SU-DHL-6 (cell line): ENCODE measurements at regions not wholly inside any gene's neighbourhood (a gene's known extent, or its start where the extent isn't known, plus 50 kb on each side); places are given as distances from the start of the nearest gene placed in this dataset.

Experiments
- H2AFZ ChIP-seq: fragments of 200-600 bp; sonication (generic); 2 replicates; pipeline ENCODE4 v1.6.1; 2014; ENCODE audit warnings: low read depth, mild to moderate bottlenecking, moderate library complexity, mixed read lengths, antibody characterized with exemption, low read length; ENCODE audit not compliant: severe bottlenecking
- H3F3A ChIP-seq: fragments of 200-600 bp; shearing (Covaris generic); 2 replicates; pipeline ENCODE4 v1.6.0; 2016; ENCODE audit warnings: antibody characterized with exemption, mild to moderate bottlenecking; ENCODE audit not compliant: insufficient read depth
- H3K27ac ChIP-seq: fragments of 200-600 bp; sonication (generic); 2 replicates; pipeline ENCODE4 v1.5.1; 2016; ENCODE audit warnings: low read depth, mild to moderate bottlenecking, low read length, moderate library complexity, mixed read lengths
- H3K27me3 ChIP-seq: fragments of 200-600 bp; sonication (generic), shearing (Covaris generic); 2 replicates; pipeline ENCODE4 v1.6.0; 2014; ENCODE audit warnings: mild to moderate bottlenecking, low read length
- H3K36me3 ChIP-seq: fragments of 200-600 bp; sonication (generic); 2 replicates; pipeline ENCODE4 v1.6.1; 2014; ENCODE audit warnings: mild to moderate bottlenecking, low read length, mixed read lengths
- H3K4me2 ChIP-seq: fragments of 300-600, 200-600 bp; shearing (Covaris generic), sonication (generic); 2 replicates; pipeline ENCODE4 v1.6.0; 2014; ENCODE audit warnings: low read length, low read depth, mild to moderate bottlenecking; ENCODE audit not compliant: poor library complexity, severe bottlenecking
- H3K4me3 ChIP-seq: fragments of 200-600 bp; sonication (generic); 2 replicates; pipeline ENCODE4 v1.5.1; 2014; ENCODE audit warnings: antibody characterized with exemption, low read length, mild to moderate bottlenecking, mixed read lengths; ENCODE audit not compliant: insufficient read depth, poor library complexity, severe bottlenecking
- H3K79me2 ChIP-seq: fragments of 200-600 bp; sonication (generic); 2 replicates; pipeline ENCODE4 v1.6.1; 2014; ENCODE audit warnings: mild to moderate bottlenecking, low read length, moderate library complexity; ENCODE audit not compliant: insufficient read depth
- H3K9ac ChIP-seq: fragments of 200-600 bp; sonication (generic); 2 replicates; pipeline ENCODE4 v1.7.0; 2014; ENCODE audit warnings: mild to moderate bottlenecking, low read length
- H3K9me2 ChIP-seq: fragments of 200-600 bp; sonication (generic); replicated peaks from 2 replicates; pipeline ENCODE4 v1.6.1; 2014; ENCODE audit warnings: low read length; ENCODE audit not compliant: insufficient read depth
- H3K9me3 ChIP-seq: fragments of 200-600 bp; sonication (generic); 2 replicates; pipeline ENCODE4 v1.6.1; 2014; ENCODE audit warnings: low read length, mixed read lengths; ENCODE audit not compliant: insufficient read depth
- H4K20me1 ChIP-seq: fragments of 200-600 bp; sonication (generic); 2 replicates; pipeline ENCODE4 v1.6.1; 2014; ENCODE audit warnings: low read depth, mild to moderate bottlenecking, antibody characterized with exemption, low read length, moderate library complexity, mixed read lengths
- CTCF ChIP-seq: fragments of 200-600 bp; sonication (generic); IDR thresholded peaks from one replicate; pipeline ENCODE4 v1.5.1; 2017; ENCODE audit warnings: antibody characterized with exemption, mild to moderate bottlenecking, low read length, moderate library complexity; ENCODE audit not compliant: insufficient read depth, poor library complexity, severe bottlenecking
- EZH2phosphoT487 ChIP-seq: fragments of 200-600 bp; sonication (generic), shearing (Covaris generic); conservative IDR thresholded peaks from 2 replicates; pipeline ENCODE4 v1.6.1; 2018; ENCODE audit warnings: mild to moderate bottlenecking, antibody characterized with exemption, low read length, moderate library complexity, mixed read lengths

- H3F3A ChIP-seq, result no peaks in the 10 kb centered on the region
- H3K79me2 ChIP-seq, result no peaks in the 10 kb centered on the region
Observed at GRCh38 chr7:25809441-25809840, 342.6 kb upstream of the NFE2L3 start.

GRCh38 chr7:25812086-25812850 lies 339.7 kb upstream of the NFE2L3 start:
- H3K9me2 ChIP-seq, result no peaks in the 10 kb centered on the region
- H3K79me2 ChIP-seq, result no peaks in the 10 kb centered on the region
- H3K9ac ChIP-seq, result no peak overlapping the region
- no peak overlapping the region for H3K4me2 ChIP-seq
- no peaks in the 10 kb centered on the region for H4K20me1 ChIP-seq
- H3F3A ChIP-seq, result no peaks in the 10 kb centered on the region
- no peak for TF ChIP-seq EZH2phosphoT487
- TF ChIP-seq CTCF, result no peak
- H3K36me3 ChIP-seq, result no peaks in the 10 kb centered on the region
- H3K27me3 ChIP-seq, result no peaks in the 10 kb centered on the region
- no peak overlapping the region for H3K4me3 ChIP-seq
- no peaks in the 10 kb centered on the region for H3K9me3 ChIP-seq
- no peak overlapping the region for H3K27ac ChIP-seq
- H2AFZ ChIP-seq, result no peak overlapping the region

More at GRCh38 chr7:25809441-25809840, 342.6 kb upstream of the NFE2L3 start:
- no peak overlapping the region for H3K27ac ChIP-seq
- no peaks in the 10 kb centered on the region for H3K9me2 ChIP-seq
- no peak overlapping the region for H2AFZ ChIP-seq
- no peak overlapping the region for H3K9ac ChIP-seq
- no peak overlapping the region for H3K4me3 ChIP-seq
- TF ChIP-seq CTCF, result no peak
- TF ChIP-seq EZH2phosphoT487, result no peak
- no peaks in the 10 kb centered on the region for H4K20me1 ChIP-seq
- H3K4me2 ChIP-seq, result no peak overlapping the region
- no peaks in the 10 kb centered on the region for H3K9me3 ChIP-seq
- H3K27me3 ChIP-seq, result no peaks in the 10 kb centered on the region
- H3K36me3 ChIP-seq, result no peaks in the 10 kb centered on the region

GRCh38 chr7:25813381-25813780 lies 338.6 kb upstream of the NFE2L3 start:
- Histone ChIP-seq H3K27me3 (no peaks in the 10 kb centered on the region), H3K4me3 (no peak overlapping the region), H3K79me2 (no peaks in the 10 kb centered on the region), H3K4me2 (no peak overlapping the region), H3K9ac (no peak overlapping the region), H3K36me3 (no peaks in the 10 kb centered on the region), H3K27ac (no peak overlapping the region), H3K9me2 (no peaks in the 10 kb centered on the region), H3F3A (no peaks in the 10 kb centered on the region), H4K20me1 (no peaks in the 10 kb centered on the region), H2AFZ (no peak overlapping the region), H3K9me3 (no peaks in the 10 kb centered on the region)
- no peak for TF ChIP-seq EZH2phosphoT487

GRCh38 chr7:25815711-25816110 lies 336.3 kb upstream of the NFE2L3 start:
- Histone ChIP-seq H3K4me3 (no peak overlapping the region), H3F3A (no peaks in the 10 kb centered on the region), H3K79me2 (no peaks in the 10 kb centered on the region), H3K36me3 (no peaks in the 10 kb centered on the region), H3K9me3 (no peaks in the 10 kb centered on the region), H2AFZ (no peak overlapping the region), H3K27me3 (no peaks in the 10 kb centered on the region), H3K9me2 (no peaks in the 10 kb centered on the region), H3K27ac (no peak overlapping the region), H3K9ac (no peak overlapping the region), H3K4me2 (no peak overlapping the region), H4K20me1 (no peaks in the 10 kb centered on the region)
- TF ChIP-seq CTCF (no peak), EZH2phosphoT487 (no peak)
